Thyroid gland (tissue), 4 donors: ENCODE measurements at regions not wholly inside any gene's neighbourhood (a gene's known extent, or its start where the extent isn't known, plus 50 kb on each side); places are given as distances from the start of the nearest gene placed in this dataset.

Source experiments
- DNase-seq, 2 donors: peaks; one replicate each; pipeline ENCODE4 v3.0.0-alpha.2; 2019
- H3K27ac ChIP-seq, 3 donors: fragments of 200-600 bp; sonication (generic); 1 replicate in 2 of 3; 2 replicates in 1 of 3; pipeline ENCODE4 v1.5.1; 2016 to 2019; ENCODE audit warnings: mild to moderate bottlenecking in 1 of 3, moderate library complexity in 1 of 3
- H3K27me3 ChIP-seq: fragments of 200-600 bp; sonication (generic); one replicate; pipeline ENCODE4 v1.5.1; 2019
- H3K36me3 ChIP-seq, 2 donors: fragments of 200-600 bp; sonication (generic); one replicate each; pipeline ENCODE4 v1.5.1; 2016 to 2019
- H3K4me1 ChIP-seq, 2 donors: fragments of 200-600 bp; sonication (generic); one replicate each; pipeline ENCODE4 v1.5.1; 2017 to 2019
- H3K4me3 ChIP-seq, 3 donors: fragments of 200-600 bp; sonication (generic); replicated peaks in 1 of 3; 1 replicate in 2 of 3; 2 replicates in 1 of 3; pipeline ENCODE4 v1.5.1; 2016; ENCODE audit warnings: mild to moderate bottlenecking in 1 of 3
- H3K9me3 ChIP-seq: fragments of 200-600 bp; sonication (generic); one replicate; pipeline ENCODE4 v1.5.1; 2017
- POLR2A ChIP-seq, 2 donors: fragments of 450-650 bp; IDR thresholded peaks; one replicate each; pipeline ENCODE4 v1.6.1; 2017; ENCODE audit warnings: antibody characterized with exemption in 2 of 2, mild to moderate bottlenecking in 2 of 2, moderate library complexity in 1 of 2
- WGBS, 2 donors: methylation state at CpG; one replicate each; pipeline ENCODE4 v1.1.5; 2017; 5-methylcytosine and 5-hydroxymethylcytosine counted together
- intact Hi-C: fragments of 100-400 bp; cut with DNase I; formaldehyde crosslinking; loops from one replicate; pipeline ENCODE4 v1.15.1; 2023
- TF ChIP-seq, protein P1 (sequence below), 6 experiments: fragments of 200-600 bp in 3 of 6; fragments of 450-650 bp in 3 of 6; sonication (generic) in 3 of 6; IDR thresholded peaks; one replicate each; pipeline ENCODE4 v1.5.1; 2016 to 2019; ENCODE audit warnings: antibody characterized with exemption in 6 of 6, mild to moderate bottlenecking in 2 of 6, inconsistent platforms in 1 of 6, moderate library complexity in 1 of 6

DNA sequence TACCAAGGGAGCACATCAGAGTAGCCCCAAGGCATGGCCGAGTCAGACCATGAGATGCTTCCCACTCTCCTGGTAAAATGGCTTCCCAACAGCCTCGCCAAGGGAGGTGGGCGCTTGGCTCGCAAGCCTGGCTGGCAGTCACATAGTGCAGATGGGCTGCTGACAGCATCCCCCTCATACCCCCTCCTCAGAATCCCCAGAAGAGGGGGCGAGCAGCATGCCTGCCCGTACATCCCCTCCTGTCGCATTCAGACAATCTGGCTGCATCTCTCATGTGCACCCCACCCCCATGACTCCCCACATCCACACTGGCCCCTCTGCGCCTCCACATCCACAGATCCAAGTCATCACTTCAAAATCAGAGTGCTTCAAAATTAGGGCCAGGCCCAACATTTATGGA lies 54.0 kb upstream of the CES5A start:
- 84 to 88% methylated on average over 8 of the region's 8 CpGs for WGBS, 2 donors

GRCh38 chr16:55925242-55925641 lies 50.1 kb upstream of the CES5A start:
- H3K27me3 ChIP-seq, result no peaks in the 10 kb centered on the region
- no peaks in the 10 kb centered on the region for H3K9me3 ChIP-seq
- H3K27ac ChIP-seq, result no peak overlapping the region
- H3K4me3 ChIP-seq, result no peak overlapping the region
- no peaks in the 10 kb centered on the region for H3K4me1 ChIP-seq
- TF ChIP-seq, protein P1, sequence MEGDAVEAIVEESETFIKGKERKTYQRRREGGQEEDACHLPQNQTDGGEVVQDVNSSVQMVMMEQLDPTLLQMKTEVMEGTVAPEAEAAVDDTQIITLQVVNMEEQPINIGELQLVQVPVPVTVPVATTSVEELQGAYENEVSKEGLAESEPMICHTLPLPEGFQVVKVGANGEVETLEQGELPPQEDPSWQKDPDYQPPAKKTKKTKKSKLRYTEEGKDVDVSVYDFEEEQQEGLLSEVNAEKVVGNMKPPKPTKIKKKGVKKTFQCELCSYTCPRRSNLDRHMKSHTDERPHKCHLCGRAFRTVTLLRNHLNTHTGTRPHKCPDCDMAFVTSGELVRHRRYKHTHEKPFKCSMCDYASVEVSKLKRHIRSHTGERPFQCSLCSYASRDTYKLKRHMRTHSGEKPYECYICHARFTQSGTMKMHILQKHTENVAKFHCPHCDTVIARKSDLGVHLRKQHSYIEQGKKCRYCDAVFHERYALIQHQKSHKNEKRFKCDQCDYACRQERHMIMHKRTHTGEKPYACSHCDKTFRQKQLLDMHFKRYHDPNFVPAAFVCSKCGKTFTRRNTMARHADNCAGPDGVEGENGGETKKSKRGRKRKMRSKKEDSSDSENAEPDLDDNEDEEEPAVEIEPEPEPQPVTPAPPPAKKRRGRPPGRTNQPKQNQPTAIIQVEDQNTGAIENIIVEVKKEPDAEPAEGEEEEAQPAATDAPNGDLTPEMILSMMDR (IDR thresholded peaks at IDR 0.05), result no peak
- no peak for TF ChIP-seq POLR2A (IDR thresholded peaks at IDR 0.05)
- 40 to 47% methylated on average over 3 of the region's 3 CpGs for WGBS, 2 donors
- no peaks in the 10 kb centered on the region for H3K36me3 ChIP-seq
- intact Hi-C loops, result no loop called here
- no peak for DNase-seq

More for the DNA sequence above, 54.0 kb upstream of the CES5A start:
- H3K4me3 ChIP-seq, result no peak overlapping the region
- H3K4me1 ChIP-seq, result no peaks in the 10 kb centered on the region
- TF ChIP-seq, protein P1 (IDR thresholded peaks at IDR 0.05), result no peak
- DNase-seq, result no peak
- no peaks in the 10 kb centered on the region for H3K36me3 ChIP-seq
- intact Hi-C loops, result no loop called here
- no peak overlapping the region for H3K27ac ChIP-seq
- H3K9me3 ChIP-seq, result no peaks in the 10 kb centered on the region
- H3K27me3 ChIP-seq, result no peaks in the 10 kb centered on the region
